ENCODE measurements at regions not wholly inside any gene's neighbourhood (a gene's known extent, or its start where the extent isn't known, plus 50 kb on each side); places are given as distances from the start of the nearest gene placed in this dataset.

- Mint-ChIP-seq H3K4me3 (ENCODE audit: unreplicated experiment) (no peak overlapping the region), H3K27me3 (ENCODE audit: unreplicated experiment) (peaks cover 2% of the 10 kb centered on the region), H3K9me3 (ENCODE audit: unreplicated experiment) (no peaks in the 10 kb centered on the region), H3K4me1 (ENCODE audit: unreplicated experiment) (no peaks in the 10 kb centered on the region), H3K36me3 (ENCODE audit: low read depth, unreplicated experiment) (no peaks in the 10 kb centered on the region), H3K27ac (ENCODE audit: unreplicated experiment) (no peak overlapping the region)
- no peak for DNase-seq (ENCODE audit: low spot score)
- TF ChIP-seq CTCF (IDR thresholded peaks at IDR 0.05; ENCODE audit: unreplicated experiment): no peak
Measured at GRCh38 chr3:66740260-66740659, 239.4 kb upstream of the LRIG1 start.

GRCh38 chr3:66744521-66744920 lies 243.7 kb upstream of the LRIG1 start:
- no peaks in the 10 kb centered on the region for H3K36me3 Mint-ChIP-seq (ENCODE audit: low read depth, unreplicated experiment)
- H3K27ac Mint-ChIP-seq (ENCODE audit: unreplicated experiment): no peak overlapping the region
- H3K4me3 Mint-ChIP-seq (ENCODE audit: unreplicated experiment): no peak overlapping the region
- peaks cover 2% of the 10 kb centered on the region for H3K27me3 Mint-ChIP-seq (ENCODE audit: unreplicated experiment)
- TF ChIP-seq CTCF (IDR thresholded peaks at IDR 0.05; ENCODE audit: unreplicated experiment): no peak
- no peaks in the 10 kb centered on the region for H3K4me1 Mint-ChIP-seq (ENCODE audit: unreplicated experiment)
- no peaks in the 10 kb centered on the region for H3K9me3 Mint-ChIP-seq (ENCODE audit: unreplicated experiment)
- DNase-seq (ENCODE audit: low spot score): no peak

- no peak for TF ChIP-seq CTCF (IDR thresholded peaks at IDR 0.05; ENCODE audit: unreplicated experiment)
- Mint-ChIP-seq H3K36me3 (ENCODE audit: low read depth, unreplicated experiment) (no peaks in the 10 kb centered on the region), H3K27me3 (ENCODE audit: unreplicated experiment) (peaks cover 2% of the 10 kb centered on the region), H3K4me1 (ENCODE audit: unreplicated experiment) (no peaks in the 10 kb centered on the region), H3K9me3 (ENCODE audit: unreplicated experiment) (no peaks in the 10 kb centered on the region), H3K4me3 (ENCODE audit: unreplicated experiment) (no peak overlapping the region), H3K27ac (ENCODE audit: unreplicated experiment) (no peak overlapping the region)
- DNase-seq (ENCODE audit: low spot score): no peak
Measured at GRCh38 chr3:66744986-66745385, 244.2 kb upstream of the LRIG1 start.

- Mint-ChIP-seq H3K4me3 (ENCODE audit: unreplicated experiment) (no peak overlapping the region), H3K27ac (ENCODE audit: unreplicated experiment) (no peak overlapping the region), H3K9me3 (ENCODE audit: unreplicated experiment) (no peaks in the 10 kb centered on the region), H3K4me1 (ENCODE audit: unreplicated experiment) (no peaks in the 10 kb centered on the region), H3K36me3 (ENCODE audit: low read depth, unreplicated experiment) (no peaks in the 10 kb centered on the region), H3K27me3 (ENCODE audit: unreplicated experiment) (peaks cover under 1% of the 10 kb centered on the region)
- TF ChIP-seq CTCF (IDR thresholded peaks at IDR 0.05; ENCODE audit: unreplicated experiment): no peak
- no peak for DNase-seq (ENCODE audit: low spot score)
Measured at GRCh38 chr3:66747261-66747660, 246.4 kb upstream of the LRIG1 start.

GRCh38 chr3:66747696-66748095 lies 246.9 kb upstream of the LRIG1 start:
- Mint-ChIP-seq H3K36me3 (ENCODE audit: low read depth, unreplicated experiment) (no peaks in the 10 kb centered on the region), H3K27ac (ENCODE audit: unreplicated experiment) (no peak overlapping the region), H3K4me1 (ENCODE audit: unreplicated experiment) (no peaks in the 10 kb centered on the region), H3K4me3 (ENCODE audit: unreplicated experiment) (no peak overlapping the region), H3K9me3 (ENCODE audit: unreplicated experiment) (no peaks in the 10 kb centered on the region), H3K27me3 (ENCODE audit: unreplicated experiment) (no peaks in the 10 kb centered on the region)
- DNase-seq (ENCODE audit: low spot score): no peak
- no peak for TF ChIP-seq CTCF (IDR thresholded peaks at IDR 0.05; ENCODE audit: unreplicated experiment)

Measured in endothelial cell (in vitro differentiated cells).